HepG2 (cell line): ENCODE measurements at regions not wholly inside any gene's neighbourhood (a gene's known extent, or its start where the extent isn't known, plus 50 kb on each side); places are given as distances from the start of the nearest gene placed in this dataset.

Experiments used
- ATAC-seq: fragments of 200-7000 bp; cut with Tn5 transposase; 3 replicates; pipeline ENCODE4 v1.9.1; 2020; ENCODE audit warnings: mild to moderate bottlenecking, moderate library complexity
- BruUV-seq: library from RNA; stranded (reverse); fragments of 400-500 nt; replicated peaks from 2 replicates; lab custom pipeline; 2021; lab: Mats Ljungman, UMichigan
- CTCF ChIA-PET: fragments of 300-600 bp; formaldehyde crosslinking; extraction: SDS; loops from one replicate; lab custom pipeline; 2021; ENCODE audit warnings: low total read pairs, inconsistent platforms, low intra/inter-chr PET ratio; lab: Yijun Ruan, JAX
- POLR2A ChIA-PET: fragments of 350-600 bp; sonication (Branson Sonifier 250); formaldehyde crosslinking; loops from one replicate; lab custom pipeline; 2020; ENCODE audit warnings: antibody characterized with exemption, inconsistent platforms; lab: Yijun Ruan, JAX
- DNase-seq: peaks from one replicate; pipeline ENCODE4 v3.0.0-alpha.2; 2015; ENCODE audit warnings: low spot score
- FAIRE-seq: peaks from 3 replicates; lab custom pipeline; 2011; peaks lifted over from hg19 to GRCh38; lab: Jason Lieb, UNC
- H2AFZ ChIP-seq: one replicate; pipeline ENCODE4 v1.6.1; 2011; ENCODE audit warnings: low read length, inconsistent platforms
- H3K27ac ChIP-seq: fragments of 300-600 bp; 3 replicates; pipeline ENCODE4 v1.8.0; 2011; ENCODE audit warnings: mixed run types, mild to moderate bottlenecking, mixed read lengths, low read length, inconsistent platforms; ENCODE audit not compliant: insufficient read depth; ENCODE audit errors: extremely low read length
- H3K27me3 ChIP-seq, 2 experiments: fragments of 200-600 bp in 1 of 2; 2 replicates in 1 of 2; 3 replicates in 1 of 2; pipeline versions ENCODE4 v1.6.0 to v1.8.0; 2011; ENCODE audit warnings: low read length in 2 of 2, mild to moderate bottlenecking in 2 of 2, moderate library complexity in 2 of 2, inconsistent platforms in 1 of 2; ENCODE audit not compliant: insufficient read depth in 2 of 2, control insufficient read depth in 1 of 2
- H3K36me3 ChIP-seq, 2 experiments: fragments of 200-600 bp in 1 of 2; replicated peaks in 1 of 2; 2 replicates in 1 of 2; 3 replicates in 1 of 2; pipeline versions ENCODE4 v1.5.1 to v1.8.0; 2011; ENCODE audit warnings: low read length in 2 of 2, inconsistent platforms in 1 of 2; ENCODE audit not compliant: insufficient read depth in 2 of 2, control insufficient read depth in 1 of 2
- H3K4me1 ChIP-seq: 2 replicates; pipeline ENCODE4 v1.5.1; 2012; ENCODE audit warnings: low read length, inconsistent platforms; ENCODE audit not compliant: insufficient read depth
- H3K4me2 ChIP-seq: 2 replicates; pipeline ENCODE4 v1.6.0; 2011; ENCODE audit warnings: low read depth, low read length, inconsistent platforms
- H3K4me3 ChIP-seq, 3 experiments: fragments of 200-600 bp in 1 of 3; sonication (generic), shearing (Covaris generic) in 1 of 3; replicated peaks in 1 of 3; 2 replicates each; pipeline ENCODE4 v1.5.1; 2011 to 2016; ENCODE audit warnings: low read length in 3 of 3, inconsistent platforms in 2 of 3, low read depth in 2 of 3, mild to moderate bottlenecking in 2 of 3, control low read depth in 1 of 3, mixed read lengths in 1 of 3; ENCODE audit not compliant: insufficient read depth in 1 of 3
- H3K79me2 ChIP-seq: one replicate; pipeline ENCODE4 v1.6.1; 2011; ENCODE audit warnings: low read length, inconsistent platforms; ENCODE audit not compliant: insufficient read depth
- H3K9ac ChIP-seq: 2 replicates; pipeline ENCODE4 v1.6.0; 2011; ENCODE audit warnings: mild to moderate bottlenecking, low read depth, low read length, inconsistent platforms; ENCODE audit not compliant: insufficient read depth
- H3K9me3 ChIP-seq: 2 replicates; pipeline ENCODE4 v1.5.1; 2012; ENCODE audit warnings: mild to moderate bottlenecking, low read length
- H4K20me1 ChIP-seq: 2 replicates; pipeline ENCODE4 v1.6.0; 2011; ENCODE audit warnings: inconsistent platforms, mild to moderate bottlenecking, low read length, moderate library complexity; ENCODE audit not compliant: insufficient read depth
- ATM ChIP-seq: fragments of 450-650 bp; IDR thresholded peaks from 2 replicates; pipeline ENCODE4 v1.7.1; 2017; ENCODE audit warnings: mild to moderate bottlenecking, borderline replicate concordance
- CCDC6 ChIP-seq: sonication (generic); formaldehyde crosslinking; IDR thresholded peaks from 2 replicates; pipeline ENCODE4 v1.8.1; 2022; ENCODE audit warnings: mild to moderate bottlenecking, missing genetic modification reagents, moderate library complexity
- DNMT3B ChIP-seq: conservative IDR thresholded peaks from 2 replicates; pipeline ENCODE4 v1.6.1; 2016; ENCODE audit warnings: missing biosample characterization, control low read depth
- GATAD2A ChIP-seq: IDR thresholded peaks from 2 replicates; pipeline ENCODE4 v1.6.1; 2016
- JDP2 ChIP-seq: sonication (generic); formaldehyde crosslinking; IDR thresholded peaks from 2 replicates; pipeline ENCODE4 v1.8.1; 2022; ENCODE audit warnings: missing genetic modification reagents, borderline replicate concordance
- NFATC3 ChIP-seq: sonication (generic); formaldehyde crosslinking; IDR thresholded peaks from 2 replicates; pipeline ENCODE4 v1.5.1; 2020; ENCODE audit warnings: mild to moderate bottlenecking, missing genetic modification reagents
- RBAK ChIP-seq: sonication (generic); formaldehyde crosslinking; IDR thresholded peaks from 2 replicates; pipeline ENCODE4 v1.5.1; 2020; ENCODE audit warnings: mild to moderate bottlenecking, missing genetic modification reagents
- SIN3A ChIP-seq: IDR thresholded peaks from 2 replicates; pipeline ENCODE4 v1.6.1; 2011; ENCODE audit warnings: low read depth, mild to moderate bottlenecking, control low read depth, low read length, borderline replicate concordance
- ZNF383 ChIP-seq: sonication (generic); formaldehyde crosslinking; IDR thresholded peaks from 2 replicates; pipeline ENCODE4 v1.4.0; 2020; ENCODE audit warnings: missing genetic modification reagents, mild to moderate bottlenecking, borderline replicate concordance
- ZNF768 ChIP-seq: sonication (generic); formaldehyde crosslinking; IDR thresholded peaks from 2 replicates; pipeline ENCODE4 v1.4.0; 2020; ENCODE audit warnings: missing genetic modification reagents
- ZNF788 ChIP-seq: sonication (generic); formaldehyde crosslinking; IDR thresholded peaks from 2 replicates; pipeline ENCODE4 v1.5.0; 2020; ENCODE audit warnings: mild to moderate bottlenecking, missing genetic modification reagents, borderline replicate concordance
- WGBS: methylation state at CpG from one replicate; pipeline ENCODE4 v1.1.6; 2017; ENCODE audit warnings: low lambda C conversion rate; 5-methylcytosine and 5-hydroxymethylcytosine counted together
- in situ Hi-C: cut with HindIII; loops from 2 replicates; pipeline ENCODE4 v1.10.0; 2017; ENCODE audit warnings: low pct_unique_long_range_greater_than_20kb; ENCODE audit not compliant: extremely low pct_ligation_motif_present
- intact Hi-C: fragments of 100-400 bp; cut with micrococcal nuclease; formaldehyde crosslinking; loops from one replicate; pipeline ENCODE4 v1.10.0; 2022; ENCODE audit not compliant: unreplicated experiment
- TF ChIP-seq, protein P1 (sequence below): sonication (generic); formaldehyde crosslinking; conservative IDR thresholded peaks from 2 replicates; pipeline ENCODE4 v1.8.0; 2022; ENCODE audit warnings: missing genetic modification reagents
- TF ChIP-seq, protein P2 (sequence below): sonication (generic); formaldehyde crosslinking; IDR thresholded peaks from 2 replicates; pipeline ENCODE4 v1.4.0; 2020; ENCODE audit warnings: missing genetic modification reagents, borderline replicate concordance

DNA sequence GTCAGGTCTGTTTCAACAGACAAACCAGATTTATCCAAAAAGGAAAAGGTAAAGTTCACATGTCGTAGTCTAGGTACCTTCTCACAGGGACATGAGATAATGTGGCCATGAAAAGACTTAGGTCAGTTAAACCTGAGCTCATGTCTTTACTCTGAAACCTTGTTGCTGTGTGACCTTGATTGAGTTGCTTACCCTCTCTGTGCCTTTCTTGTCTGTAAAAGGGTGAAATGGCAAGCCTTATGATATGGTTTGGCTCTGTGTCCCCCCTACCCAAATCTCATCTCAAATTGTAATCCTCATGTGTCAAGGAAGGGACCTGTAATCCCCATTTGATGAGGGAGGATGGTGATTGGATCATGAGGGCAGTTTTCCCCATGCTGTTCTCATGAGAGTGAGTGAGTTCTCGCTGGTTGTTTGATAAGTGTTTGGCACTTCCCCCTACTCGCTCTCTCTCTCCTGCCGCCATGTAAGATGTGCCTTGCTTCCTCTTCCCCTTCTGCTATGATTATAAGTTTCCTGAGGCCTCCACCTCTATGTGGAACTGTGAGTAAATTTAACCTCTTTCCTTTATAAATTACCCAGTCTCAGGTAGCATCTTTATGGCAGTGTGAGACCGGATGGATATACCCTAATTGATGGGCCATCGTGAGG lies 299.8 kb downstream of the ADGRD1 start:
- WGBS = 3% methylated on average over 6 of the region's 6 CpGs
- in situ Hi-C loops = no loop called here
- no peak overlapping the region for H2AFZ ChIP-seq
- no TSS peak for BruUV-seq
- no peaks in the 10 kb centered on the region for H3K36me3 ChIP-seq
- no peaks in the 10 kb centered on the region for H3K4me1 ChIP-seq
- H3K27ac ChIP-seq = no peak overlapping the region
- no peaks in the 10 kb centered on the region for H3K9me3 ChIP-seq
- CTCF ChIA-PET = no interaction called here
- FAIRE-seq (no peak), ATAC-seq (no peak), DNase-seq (no peak)
- TF ChIP-seq SIN3A = no peak
- no peak; the same call in 1 of the 2 replicates for TF ChIP-seq ZNF768 (CRISPR knock-in tag)
- TF ChIP-seq NFATC3 = no peak
- TF ChIP-seq, protein P1, sequence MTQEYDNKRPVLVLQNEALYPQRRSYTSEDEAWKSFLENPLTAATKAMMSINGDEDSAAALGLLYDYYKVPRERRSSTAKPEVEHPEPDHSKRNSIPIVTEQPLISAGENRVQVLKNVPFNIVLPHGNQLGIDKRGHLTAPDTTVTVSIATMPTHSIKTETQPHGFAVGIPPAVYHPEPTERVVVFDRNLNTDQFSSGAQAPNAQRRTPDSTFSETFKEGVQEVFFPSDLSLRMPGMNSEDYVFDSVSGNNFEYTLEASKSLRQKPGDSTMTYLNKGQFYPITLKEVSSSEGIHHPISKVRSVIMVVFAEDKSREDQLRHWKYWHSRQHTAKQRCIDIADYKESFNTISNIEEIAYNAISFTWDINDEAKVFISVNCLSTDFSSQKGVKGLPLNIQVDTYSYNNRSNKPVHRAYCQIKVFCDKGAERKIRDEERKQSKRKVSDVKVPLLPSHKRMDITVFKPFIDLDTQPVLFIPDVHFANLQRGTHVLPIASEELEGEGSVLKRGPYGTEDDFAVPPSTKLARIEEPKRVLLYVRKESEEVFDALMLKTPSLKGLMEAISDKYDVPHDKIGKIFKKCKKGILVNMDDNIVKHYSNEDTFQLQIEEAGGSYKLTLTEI (CRISPR knock-in tag) = no peak
- no peak for TF ChIP-seq ATM
- TF ChIP-seq RBAK (CRISPR knock-in tag) = no peak
- no peak for TF ChIP-seq DNMT3B (CRISPR knock-in tag)
- no peak for TF ChIP-seq GATAD2A
- no peak overlapping the region for H3K4me3 ChIP-seq
- POLR2A ChIA-PET = no interaction called here
- intact Hi-C loops = no loop called here
- no peak overlapping the region for H3K9ac ChIP-seq
- no peaks in the 10 kb centered on the region for H3K79me2 ChIP-seq
- no peak overlapping the region for H3K4me2 ChIP-seq
- H4K20me1 ChIP-seq = no peaks in the 10 kb centered on the region
- H3K27me3 ChIP-seq = peaks cover 6 to 25% of the 10 kb centered on the region in 2 experiments; a peak in 2 of 5 replicates

DNA sequence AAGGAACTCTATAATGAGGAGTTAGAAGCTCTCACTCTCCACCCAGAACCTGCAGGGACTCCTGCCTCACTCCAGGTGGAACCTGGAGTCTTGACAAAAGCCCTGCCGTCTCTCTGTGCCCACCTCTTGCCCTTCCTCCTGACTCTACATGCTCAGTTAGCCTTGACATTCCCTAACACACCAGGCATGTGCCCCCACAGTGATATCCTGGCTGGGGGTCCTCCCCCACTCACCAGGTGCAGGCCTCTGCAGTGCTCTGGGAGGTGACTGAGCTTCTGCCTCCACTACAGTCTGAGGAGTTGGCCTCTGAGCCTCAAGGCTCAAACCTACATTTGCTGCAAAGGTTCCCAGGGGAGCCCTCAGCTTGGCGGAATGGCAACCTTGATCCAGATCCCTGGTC lies 300.7 kb downstream of the ADGRD1 start:
- no peak overlapping the region for H2AFZ ChIP-seq
- ATAC-seq (no peak), FAIRE-seq (no peak), DNase-seq (no peak)
- H4K20me1 ChIP-seq = no peaks in the 10 kb centered on the region
- in situ Hi-C loops = no loop called here
- no peaks in the 10 kb centered on the region for H3K9me3 ChIP-seq
- no peak overlapping the region for H3K9ac ChIP-seq
- H3K27ac ChIP-seq = no peak overlapping the region
- POLR2A ChIA-PET = no interaction called here
- no peaks in the 10 kb centered on the region for H3K4me1 ChIP-seq
- WGBS = 14% methylated on average over 1 of the region's 2 CpGs
- no TSS peak for BruUV-seq
- no peaks in the 10 kb centered on the region for H3K79me2 ChIP-seq
- CTCF ChIA-PET = no interaction called here
- intact Hi-C loops = no loop called here
- no peaks in the 10 kb centered on the region for H3K36me3 ChIP-seq
- H3K27me3 ChIP-seq = peaks cover 6 to 25% of the 10 kb centered on the region in 2 experiments; a peak in 2 of 5 replicates
- no peak overlapping the region for H3K4me3 ChIP-seq
- H3K4me2 ChIP-seq = no peak overlapping the region
- no peak for TF ChIP-seq CCDC6 (CRISPR knock-in tag)
- TF ChIP-seq JDP2 (CRISPR knock-in tag) = no peak
- TF ChIP-seq ZNF383 (CRISPR knock-in tag) = no peak
- TF ChIP-seq, protein P2, sequence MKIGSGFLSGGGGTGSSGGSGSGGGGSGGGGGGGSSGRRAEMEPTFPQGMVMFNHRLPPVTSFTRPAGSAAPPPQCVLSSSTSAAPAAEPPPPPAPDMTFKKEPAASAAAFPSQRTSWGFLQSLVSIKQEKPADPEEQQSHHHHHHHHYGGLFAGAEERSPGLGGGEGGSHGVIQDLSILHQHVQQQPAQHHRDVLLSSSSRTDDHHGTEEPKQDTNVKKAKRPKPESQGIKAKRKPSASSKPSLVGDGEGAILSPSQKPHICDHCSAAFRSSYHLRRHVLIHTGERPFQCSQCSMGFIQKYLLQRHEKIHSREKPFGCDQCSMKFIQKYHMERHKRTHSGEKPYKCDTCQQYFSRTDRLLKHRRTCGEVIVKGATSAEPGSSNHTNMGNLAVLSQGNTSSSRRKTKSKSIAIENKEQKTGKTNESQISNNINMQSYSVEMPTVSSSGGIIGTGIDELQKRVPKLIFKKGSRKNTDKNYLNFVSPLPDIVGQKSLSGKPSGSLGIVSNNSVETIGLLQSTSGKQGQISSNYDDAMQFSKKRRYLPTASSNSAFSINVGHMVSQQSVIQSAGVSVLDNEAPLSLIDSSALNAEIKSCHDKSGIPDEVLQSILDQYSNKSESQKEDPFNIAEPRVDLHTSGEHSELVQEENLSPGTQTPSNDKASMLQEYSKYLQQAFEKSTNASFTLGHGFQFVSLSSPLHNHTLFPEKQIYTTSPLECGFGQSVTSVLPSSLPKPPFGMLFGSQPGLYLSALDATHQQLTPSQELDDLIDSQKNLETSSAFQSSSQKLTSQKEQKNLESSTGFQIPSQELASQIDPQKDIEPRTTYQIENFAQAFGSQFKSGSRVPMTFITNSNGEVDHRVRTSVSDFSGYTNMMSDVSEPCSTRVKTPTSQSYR (CRISPR knock-in tag) = no peak
- TF ChIP-seq ZNF788 = no peak
